GM18520 (cell line): ENCODE measurements at regions not wholly inside any gene's neighbourhood (a gene's known extent, or its start where the extent isn't known, plus 50 kb on each side); places are given as distances from the start of the nearest gene placed in this dataset.

Source experiments
- ATAC-seq: cut with Tn5 transposase; IDR thresholded peaks from one replicate; pipeline ENCODE4 v1.9.1; 2021; ENCODE audit not compliant: unreplicated experiment

DNA sequence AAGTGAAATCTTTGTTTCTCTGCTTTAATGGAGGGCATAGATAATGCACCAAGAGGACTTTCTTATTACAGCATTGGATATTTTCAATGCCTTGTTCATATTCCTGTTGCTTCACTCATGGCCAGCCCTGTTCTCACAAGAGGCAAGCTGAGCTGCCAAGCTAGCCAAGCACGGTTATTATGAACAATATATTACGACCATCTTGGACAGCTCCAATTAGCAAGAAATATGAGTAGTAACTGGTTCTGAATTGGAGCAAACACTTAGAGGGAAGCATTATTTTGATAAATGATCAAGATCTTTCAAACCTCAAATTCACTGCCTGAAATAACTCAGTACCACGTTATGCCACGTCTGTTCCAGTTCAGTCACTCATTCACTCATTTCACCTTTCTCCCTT is 159.8 kb downstream of the SETD4 start:
- ATAC-seq = no peak

- no peak for ATAC-seq
Measured at GRCh38 chr21:35896060-35896459, 164.3 kb downstream of the SETD4 start.

GRCh38 chr21:35895598-35895997 is 164.7 kb downstream of the SETD4 start:
- no peak for ATAC-seq

GRCh38 chr21:35893156-35893555 is 167.2 kb downstream of the SETD4 start:
- no peak for ATAC-seq

DNA sequence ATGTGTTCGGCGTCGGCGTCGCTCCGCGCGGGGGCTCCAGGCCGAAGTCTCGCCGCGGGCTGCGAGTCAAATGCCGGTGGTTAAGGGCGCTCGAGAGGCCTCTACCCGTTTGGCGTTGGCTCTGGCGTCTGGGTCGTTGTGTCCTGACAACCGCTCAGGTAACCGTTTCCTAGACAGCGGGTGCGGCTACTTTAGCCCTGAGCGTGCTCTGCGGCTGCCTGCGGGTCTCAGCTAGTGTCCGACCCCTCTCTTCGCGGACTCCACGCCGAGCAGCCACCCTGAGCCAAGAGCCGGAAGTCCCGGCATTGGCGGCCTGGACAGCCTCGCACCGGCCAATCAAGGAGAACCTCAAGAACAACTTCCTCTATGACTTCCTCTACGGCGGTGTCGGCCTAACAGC is 173.4 kb downstream of the SETD4 start:
- ATAC-seq = no peak

- ATAC-seq = no peak
Measured at GRCh38 chr21:35885942-35886541, 174.3 kb downstream of the SETD4 start.

- no peak for ATAC-seq
Measured at GRCh38 chr21:35882791-35883240, 177.5 kb downstream of the SETD4 start.

DNA sequence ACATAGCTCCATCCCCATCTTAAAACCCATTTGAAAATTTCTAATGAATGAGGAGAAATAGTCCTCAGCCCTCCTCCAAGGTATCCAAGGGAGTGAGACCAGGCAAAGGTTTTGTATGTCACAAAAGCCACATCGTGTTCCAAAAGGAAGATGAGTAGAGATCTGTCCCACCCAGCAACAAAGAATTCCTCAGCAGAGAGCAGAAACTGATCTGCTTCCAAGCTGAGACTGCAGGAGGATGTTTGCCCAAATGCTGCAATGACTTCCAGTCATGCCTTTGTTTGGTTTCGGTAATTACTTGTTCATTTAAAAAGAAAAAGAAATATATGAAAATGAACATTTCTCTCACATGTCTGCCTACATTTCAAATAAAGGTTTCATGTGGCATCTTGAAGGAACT is 186.9 kb downstream of the SETD4 start:
- no peak for ATAC-seq

DNA sequence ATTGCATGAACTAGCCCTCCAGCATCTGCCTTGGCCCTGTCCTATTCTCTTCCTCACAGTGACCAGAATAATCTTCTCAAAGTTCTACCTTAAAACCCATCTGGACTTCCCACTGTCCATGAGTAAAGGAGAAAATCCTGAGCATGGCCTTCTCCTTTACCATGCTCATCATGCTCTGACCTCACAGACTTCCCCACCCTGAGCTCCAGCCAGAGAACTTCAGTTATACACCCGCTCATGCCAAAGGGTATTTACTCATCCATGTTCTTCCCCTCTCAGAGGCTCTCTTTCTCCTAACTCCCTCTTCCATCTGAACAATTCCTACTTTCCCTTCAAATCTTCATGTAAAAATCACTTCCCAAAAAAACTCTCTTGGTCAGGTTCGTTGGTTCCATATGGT is 188.4 kb downstream of the SETD4 start:
- ATAC-seq = no peak

DNA sequence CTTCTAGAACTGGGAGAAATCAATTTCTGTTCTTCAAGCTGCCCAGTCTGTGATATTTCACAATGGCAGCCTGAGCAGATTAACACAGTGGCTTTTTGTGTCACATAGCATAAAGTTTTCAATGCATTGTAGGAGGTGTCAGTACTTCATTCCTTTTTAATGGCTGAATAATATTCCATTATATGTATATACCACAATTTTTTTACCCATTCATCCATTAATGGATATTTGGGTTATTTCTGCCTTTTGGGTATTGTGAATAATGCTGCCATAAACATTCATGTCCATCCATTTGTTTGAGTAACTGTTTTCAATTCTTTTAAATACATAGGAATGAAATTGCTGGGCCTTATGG is 191.5 kb downstream of the SETD4 start:
- ATAC-seq = no peak

DNA sequence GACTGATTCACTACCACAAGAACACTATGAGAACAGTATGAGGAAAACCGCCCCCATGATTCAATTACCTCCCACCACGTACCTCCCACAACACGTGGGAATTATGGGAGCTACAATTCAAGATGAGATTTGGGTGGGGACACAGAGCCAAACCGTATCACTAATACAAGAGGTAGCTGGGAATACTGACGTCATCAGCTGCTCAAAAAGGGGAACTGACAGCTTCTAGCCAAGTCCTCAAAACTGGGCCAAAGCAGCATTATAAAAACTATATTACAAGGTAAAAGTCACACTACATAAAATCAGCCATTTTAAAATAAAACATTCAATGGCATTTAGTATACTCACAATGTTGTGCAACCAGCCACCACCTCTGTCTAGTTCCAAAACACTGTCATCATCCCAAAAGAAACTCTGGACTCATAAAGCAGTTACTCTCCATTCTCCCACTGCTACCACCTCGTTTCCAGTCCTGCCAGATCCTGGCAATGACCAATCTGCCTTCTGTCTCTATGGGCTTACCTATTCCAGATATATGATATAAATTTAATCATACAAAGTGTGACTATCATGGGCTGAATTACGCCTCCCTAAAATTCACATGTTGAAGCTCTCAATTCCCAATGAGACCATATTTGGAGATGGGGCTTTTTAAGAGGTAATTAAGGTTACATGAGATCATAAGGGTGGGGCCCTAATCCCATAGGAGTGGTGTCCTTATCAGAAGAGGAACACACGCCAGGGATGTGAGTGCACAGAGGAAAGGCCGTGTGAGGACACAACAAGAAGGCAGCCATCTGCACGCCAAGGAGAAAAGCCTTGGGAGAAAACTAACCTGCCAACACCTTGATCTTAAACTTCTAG is 192.1 kb downstream of the SETD4 start:
- no peak for ATAC-seq

GRCh38 chr21:35864039-35864438 is 196.3 kb downstream of the SETD4 start:
- no peak for ATAC-seq

DNA sequence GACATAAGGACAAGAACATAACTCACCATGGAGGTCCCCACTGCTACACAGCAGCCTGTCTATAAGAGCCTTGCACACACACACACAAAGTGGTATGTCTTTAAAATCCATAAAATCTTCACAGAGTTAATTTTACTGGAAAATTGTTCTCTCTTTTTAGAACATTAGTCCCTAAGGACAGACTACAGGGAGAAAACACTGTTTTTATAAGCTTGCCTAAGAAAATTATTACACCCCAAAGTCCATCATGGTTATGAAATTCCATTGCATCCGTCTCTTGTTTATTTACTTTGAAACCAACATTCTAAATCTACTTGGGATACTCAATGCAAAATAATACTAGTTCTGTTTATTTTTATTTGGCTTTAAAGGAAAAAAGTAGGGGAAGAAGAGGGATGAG is 197.4 kb downstream of the SETD4 start:
- ATAC-seq = no peak

GRCh38 chr21:35861661-35862060 is 198.7 kb downstream of the SETD4 start:
- no peak for ATAC-seq

DNA sequence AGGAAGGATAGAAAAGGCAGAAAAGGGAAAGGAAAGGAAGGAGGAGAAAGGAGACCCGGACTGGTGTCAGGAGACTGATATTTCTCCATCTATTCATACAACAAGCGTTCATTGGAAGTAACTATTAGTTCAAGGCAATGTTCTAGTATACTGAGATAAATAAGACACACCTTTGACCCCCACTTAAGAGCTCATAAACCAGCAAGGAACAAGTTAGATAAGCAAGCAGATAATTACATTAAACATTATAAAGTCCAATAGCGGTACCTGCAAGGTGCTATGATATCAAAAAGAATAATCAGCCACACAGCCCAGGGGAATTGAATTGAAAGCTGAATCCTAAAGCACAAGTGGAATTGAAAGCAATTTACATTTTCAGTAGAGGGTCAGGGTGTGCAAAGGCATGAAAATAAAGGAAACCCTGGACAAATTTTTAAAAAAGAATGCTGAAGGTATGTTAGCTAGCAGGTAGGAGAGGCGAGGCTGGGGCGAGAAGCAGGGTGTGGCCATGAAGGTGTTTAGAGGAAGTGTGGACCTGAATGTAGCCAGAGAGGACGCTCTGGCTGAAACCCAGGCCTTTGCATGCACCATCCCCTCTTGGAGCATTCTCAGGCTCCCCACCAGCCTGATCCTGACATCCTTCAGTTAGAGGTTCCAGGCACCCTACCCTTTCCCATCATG is 200.0 kb downstream of the SETD4 start:
- no peak for ATAC-seq

GRCh38 chr21:35859677-35860076 is 200.6 kb downstream of the SETD4 start:
- no peak for ATAC-seq

GRCh38 chr21:35857095-35857494 is 203.2 kb downstream of the SETD4 start:
- no peak for ATAC-seq

GRCh38 chr21:35855484-35855883 is 204.8 kb downstream of the SETD4 start:
- no peak for ATAC-seq

DNA sequence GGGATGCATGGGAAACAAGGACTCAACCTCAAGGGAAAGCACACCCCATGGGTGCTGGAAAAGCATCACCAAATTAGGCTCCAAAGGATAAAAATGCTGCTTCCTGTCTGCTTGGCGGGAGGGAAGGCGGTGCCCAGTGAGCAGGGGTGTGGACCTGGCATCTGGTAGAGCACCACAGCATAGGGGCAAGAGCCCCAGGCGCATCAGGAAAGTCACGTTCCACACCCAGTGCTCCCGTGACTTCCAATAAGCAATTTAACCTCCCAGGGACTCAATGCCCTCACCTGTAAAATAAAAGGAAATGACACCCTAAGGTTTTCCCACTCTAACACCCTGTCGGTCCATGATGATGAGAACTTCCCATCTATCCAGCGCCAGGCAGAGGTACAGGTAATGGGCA is 206.0 kb downstream of the SETD4 start:
- ATAC-seq = no peak

DNA sequence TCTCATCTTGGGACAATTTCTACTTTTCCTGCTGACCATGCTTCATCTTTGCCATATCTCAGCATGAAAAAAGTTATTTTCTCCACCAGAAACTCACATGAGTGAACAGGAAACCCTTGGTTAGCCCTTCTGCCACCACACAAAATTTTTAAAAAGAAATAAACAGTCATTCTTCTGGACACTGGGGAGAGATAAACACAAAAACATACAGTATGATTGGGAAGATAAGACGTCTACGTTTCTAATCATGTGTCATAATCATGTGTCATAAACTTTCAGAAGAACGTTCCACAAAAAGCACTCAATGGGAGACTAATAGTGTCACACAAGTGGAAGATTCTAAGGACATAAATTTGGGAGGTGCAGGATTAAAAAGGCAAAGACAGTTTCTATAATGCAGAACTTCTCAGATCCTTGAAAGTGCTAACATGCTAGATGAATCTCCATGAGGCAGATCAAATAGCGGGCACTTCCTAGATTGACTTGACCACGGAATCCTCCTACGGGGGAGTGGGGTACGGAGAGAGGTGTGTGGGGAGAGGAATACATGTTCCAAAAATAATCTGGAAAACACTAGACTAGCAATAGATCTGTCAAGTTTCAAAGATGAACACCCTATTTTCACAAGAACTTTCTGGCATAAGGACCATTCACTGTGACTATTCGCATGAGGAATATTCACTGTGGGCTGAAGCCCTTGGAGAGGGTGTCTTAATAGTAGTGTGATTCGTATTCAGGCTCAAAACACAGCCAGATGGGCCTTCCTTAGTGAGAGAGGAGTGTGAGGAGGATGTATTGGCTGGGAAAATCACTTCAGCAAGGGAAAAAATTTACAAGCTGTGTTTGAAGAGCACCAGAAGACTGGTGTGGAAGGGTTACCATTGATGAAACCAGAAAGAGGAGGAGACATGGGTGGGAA is 206.7 kb downstream of the SETD4 start:
- no peak for ATAC-seq

DNA sequence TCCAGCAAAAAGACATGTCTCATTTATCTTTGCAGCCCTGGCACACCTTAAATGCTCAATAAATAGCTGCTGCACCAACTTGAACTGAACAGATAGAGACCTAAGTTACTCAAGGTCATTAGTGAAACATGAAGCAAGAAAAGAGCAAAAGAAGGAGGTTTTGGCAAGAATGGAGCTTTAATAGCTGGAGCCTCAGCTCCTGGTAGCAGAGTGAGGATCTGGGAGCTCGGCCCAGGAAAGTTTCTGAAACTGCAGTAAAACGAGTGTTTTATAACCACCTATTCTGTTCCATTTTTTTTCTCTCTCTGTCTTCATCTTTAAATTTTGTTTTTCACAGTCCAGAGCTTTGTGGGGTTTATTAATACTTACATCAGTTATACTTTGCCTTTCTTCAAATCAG is 207.5 kb downstream of the SETD4 start:
- ATAC-seq = no peak
